ENCODE measurements at regions not wholly inside any gene's neighbourhood (a gene's known extent, or its start where the extent isn't known, plus 50 kb on each side); places are given as distances from the start of the nearest gene placed in this dataset.
A peak's percentile ranks its signal among the peaks of the same experiment; 100 is the strongest.
"Not testable (repeated sequence)": the region's sequence is repeated elsewhere in the genome, so short reads cannot be mapped to it uniquely, and the experiment has no call there.

DNA sequence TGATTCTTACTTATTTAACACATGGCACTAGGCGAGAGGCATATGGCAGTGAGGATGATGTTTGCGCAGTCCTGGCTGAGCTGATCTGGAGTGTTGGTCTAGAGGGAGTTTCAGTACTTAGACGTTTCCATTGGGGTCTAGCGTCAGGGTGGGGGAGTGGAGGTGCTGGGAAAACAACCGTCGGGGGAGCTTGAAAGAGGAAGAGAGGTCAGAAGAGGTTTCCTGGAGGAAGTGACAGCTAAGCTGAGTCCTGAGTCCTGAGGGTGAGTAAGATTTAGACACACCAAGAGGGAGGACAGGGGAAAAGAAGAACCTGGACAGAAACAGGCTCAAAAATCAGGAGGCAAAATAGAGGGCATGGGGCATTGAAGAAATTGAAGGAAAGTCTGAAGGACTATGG, 81.4 kb downstream of the ALOX5AP start:
- no peak for ATAC-seq

- ATAC-seq: peak; percentile 73
Measured at GRCh38 chr13:30818323-30818960, 83.1 kb downstream of the ALOX5AP start.

GRCh38 chr13:30819136-30819888, 84.0 kb downstream of the ALOX5AP start:
- peak; percentile 65 for ATAC-seq

GRCh38 chr13:30821421-30821820, 84.7 kb upstream of the MEDAG start:
- ATAC-seq: no peak

- no peak for ATAC-seq
Measured at GRCh38 chr13:30824651-30825050, 81.4 kb upstream of the MEDAG start.

- no peak for ATAC-seq
Measured at GRCh38 chr13:30826911-30827577, 79.0 kb upstream of the MEDAG start.

DNA sequence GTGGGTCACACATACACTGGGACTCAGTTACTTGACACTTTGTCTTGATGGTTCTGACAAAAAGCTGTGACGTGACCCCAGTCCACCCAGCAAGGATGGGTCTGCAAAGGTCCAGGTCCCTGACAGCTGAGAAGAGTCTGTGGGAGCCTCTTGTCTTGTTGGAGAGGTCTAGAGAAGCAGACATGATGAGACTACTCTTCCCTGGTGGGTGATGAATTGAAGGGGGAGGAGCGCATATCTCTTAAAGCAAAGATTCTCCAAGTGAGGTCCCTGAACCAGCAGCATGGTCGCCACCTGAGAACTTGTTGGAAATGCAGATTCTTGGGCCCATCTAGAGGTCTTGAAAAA, 78.5 kb upstream of the MEDAG start:
- ATAC-seq: no peak

- ATAC-seq: peak; percentile 87
Measured at GRCh38 chr13:30829145-30829832, 76.8 kb upstream of the MEDAG start.

- ATAC-seq: no peak
Measured at GRCh38 chr13:30829833-30830637, 76.0 kb upstream of the MEDAG start.

- no peak for ATAC-seq
Measured at GRCh38 chr13:30830638-30830965, 75.5 kb upstream of the MEDAG start.

GRCh38 chr13:30831515-30831914, 74.6 kb upstream of the MEDAG start:
- no peak for ATAC-seq

- ATAC-seq: no peak
Measured at GRCh38 chr13:30832377-30832776, 73.7 kb upstream of the MEDAG start.

- peak; percentile 58 for ATAC-seq
Measured at GRCh38 chr13:30832845-30833332, 73.2 kb upstream of the MEDAG start.

GRCh38 chr13:30835442-30835841, 70.6 kb upstream of the MEDAG start:
- no peak for ATAC-seq

GRCh38 chr13:30837227-30838159, 68.6 kb upstream of the MEDAG start:
- ATAC-seq: no peak

GRCh38 chr13:30839636-30840035, 66.4 kb upstream of the MEDAG start:
- not testable (repeated sequence) for ATAC-seq

GRCh38 chr13:30840515-30840914, 65.6 kb upstream of the MEDAG start:
- no peak for ATAC-seq

DNA sequence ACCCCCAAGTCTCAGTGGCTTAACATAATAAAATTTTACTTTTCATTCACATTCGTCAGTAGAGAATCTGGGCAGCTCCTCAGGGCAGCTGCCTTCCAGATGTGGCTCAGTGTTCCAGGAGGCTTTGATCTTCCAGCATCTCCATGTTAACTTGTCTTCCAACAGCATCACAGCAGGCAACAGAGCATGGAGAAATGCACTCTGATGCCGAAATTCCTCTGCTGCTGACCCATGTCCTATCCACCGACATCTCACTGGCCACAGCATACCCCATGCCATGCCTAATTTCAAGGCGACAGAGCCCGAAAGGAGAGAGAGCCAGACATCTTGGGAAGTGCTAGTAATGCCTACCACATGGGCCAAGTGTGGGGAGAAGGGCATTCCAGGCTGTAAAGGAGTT, 64.9 kb upstream of the MEDAG start:
- no peak for ATAC-seq

GRCh38 chr13:30843548-30843947, 62.5 kb upstream of the MEDAG start:
- no peak for ATAC-seq

DNA sequence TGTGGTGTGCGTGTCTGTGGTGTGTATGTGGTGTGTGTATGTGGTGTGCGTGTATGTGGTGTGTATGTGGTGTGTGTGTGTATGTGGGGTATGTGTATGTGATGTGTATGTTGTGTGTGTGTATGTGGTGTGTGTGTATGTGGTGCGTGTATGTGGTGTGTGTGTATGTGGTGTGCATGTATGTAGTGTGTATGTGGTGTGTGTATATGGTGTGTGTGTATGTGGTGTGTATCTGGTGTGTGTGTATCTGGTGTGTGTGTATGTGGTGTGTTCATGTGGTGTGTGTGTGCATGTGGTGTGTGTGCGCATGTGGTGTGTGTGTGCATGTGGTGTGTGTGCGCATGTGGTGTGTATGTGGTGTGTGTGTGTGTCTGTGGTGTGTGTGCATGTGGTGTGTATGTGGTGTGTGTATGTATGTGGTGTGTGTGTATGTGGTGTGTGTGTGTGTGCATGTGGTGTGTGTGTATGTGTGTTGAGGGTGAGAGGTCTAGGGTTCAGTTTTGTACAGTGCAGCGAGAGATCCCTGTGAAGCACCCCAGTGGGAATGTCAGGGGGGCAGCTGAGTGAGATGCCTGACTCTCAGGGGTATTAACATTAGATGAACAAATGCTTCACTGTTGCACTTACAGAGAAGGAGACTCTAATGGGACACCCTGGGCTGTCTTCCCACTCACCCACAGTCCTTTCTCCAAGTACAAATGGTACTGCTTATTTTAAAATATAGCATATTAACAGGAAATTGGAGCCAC, 61.3 kb upstream of the MEDAG start:
- no peak for ATAC-seq

All from esophagus mucosa (tissue), 1 donor.